ENCODE measurements at regions not wholly inside any gene's neighbourhood (a gene's known extent, or its start where the extent isn't known, plus 50 kb on each side); places are given as distances from the start of the nearest gene placed in this dataset.

DNA sequence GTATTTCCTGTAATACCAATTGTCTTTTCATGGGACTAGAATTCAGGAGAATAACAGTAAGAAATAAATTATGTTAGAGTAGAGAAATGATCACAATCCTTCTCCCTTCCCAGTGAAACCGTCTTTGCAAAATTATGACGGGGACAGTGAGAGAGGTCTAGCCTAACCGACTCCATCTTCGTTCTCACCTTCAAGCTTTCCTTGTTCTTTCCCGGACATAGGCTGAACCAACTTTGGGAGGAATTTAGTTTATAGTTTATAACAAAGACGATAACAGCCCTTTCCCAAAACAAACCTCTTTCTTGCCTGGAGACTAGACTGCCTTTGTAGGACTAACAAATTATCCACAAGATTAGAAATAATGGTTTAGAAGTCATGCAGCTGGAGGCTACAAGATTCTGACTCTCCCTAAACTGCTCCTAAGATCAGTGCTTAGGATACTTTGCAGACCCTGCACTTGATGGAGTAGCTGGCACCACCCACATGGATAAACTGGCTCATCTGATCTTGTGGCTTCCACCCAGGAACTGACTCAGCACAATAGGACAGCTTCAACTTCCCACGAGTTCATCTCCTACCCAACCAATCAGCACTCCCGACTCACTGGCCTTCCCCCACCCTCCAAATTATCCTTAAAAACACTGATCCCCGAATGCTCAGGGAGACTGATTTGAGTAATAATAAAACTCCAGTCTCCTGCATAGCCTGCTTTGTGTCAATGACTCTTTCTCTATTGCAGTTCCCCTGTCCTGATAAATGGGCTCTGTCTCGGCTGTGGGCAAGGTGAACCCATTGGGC, 521.2 kb upstream of the TBX3 start:
- DNase-seq = no peak

DNA sequence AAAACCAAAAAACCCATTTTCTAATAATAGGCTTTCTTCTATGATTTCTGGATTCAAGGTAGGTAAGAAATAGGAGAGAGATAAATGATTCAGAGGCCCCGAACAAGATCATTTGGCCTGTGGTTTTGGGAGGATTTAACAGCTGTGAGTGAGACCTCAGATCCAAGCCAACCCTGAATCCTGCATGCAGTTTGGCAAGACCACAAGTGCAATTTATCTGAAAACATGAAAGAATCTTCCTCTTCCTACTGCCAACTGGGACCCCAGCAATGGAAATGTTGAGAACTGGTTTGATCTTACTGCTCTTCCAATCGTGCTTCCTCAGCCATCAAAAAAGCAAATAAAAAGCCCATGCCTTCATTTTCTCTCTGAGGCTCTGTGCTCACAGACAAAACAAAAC, 519.7 kb upstream of the TBX3 start:
- no peak for DNase-seq

DNA sequence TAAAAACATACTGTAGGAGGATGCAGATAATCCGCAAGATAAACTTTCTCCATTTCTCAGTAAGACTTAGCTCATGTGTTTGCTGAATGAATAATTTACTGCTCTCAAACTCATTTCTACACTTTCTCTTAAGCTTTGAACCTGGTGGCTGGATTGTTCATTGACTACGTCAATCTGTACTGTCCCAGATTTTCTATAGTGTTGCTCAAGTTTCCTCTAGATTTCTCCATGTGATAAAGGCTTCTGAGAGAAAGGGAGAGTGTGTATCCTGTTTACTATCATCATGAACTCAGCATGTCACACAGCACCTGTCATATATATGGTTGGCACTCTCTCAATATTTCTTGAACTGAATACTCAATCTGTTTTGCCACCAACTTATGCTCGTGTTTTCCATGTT, 518.0 kb upstream of the TBX3 start:
- DNase-seq = no peak

DNA sequence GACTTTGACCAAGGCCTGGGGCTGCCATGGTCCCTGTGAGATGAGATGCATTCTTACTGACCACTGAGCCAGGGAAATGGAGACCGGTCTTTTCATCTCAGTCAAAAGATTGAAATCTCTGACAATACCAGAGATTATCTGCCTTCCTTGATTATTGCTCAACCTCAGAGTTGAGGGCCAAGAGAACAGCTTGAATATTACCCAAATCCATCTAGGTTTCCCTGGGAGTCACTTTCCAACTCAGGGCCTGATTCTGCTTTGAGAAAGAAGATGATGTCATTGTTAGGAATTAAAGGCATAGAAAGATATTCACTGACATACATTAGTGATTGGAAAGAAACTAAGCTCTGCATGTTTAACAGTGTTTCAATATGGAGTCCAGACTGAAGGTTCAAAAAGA, 515.9 kb upstream of the TBX3 start:
- no peak for DNase-seq

DNA sequence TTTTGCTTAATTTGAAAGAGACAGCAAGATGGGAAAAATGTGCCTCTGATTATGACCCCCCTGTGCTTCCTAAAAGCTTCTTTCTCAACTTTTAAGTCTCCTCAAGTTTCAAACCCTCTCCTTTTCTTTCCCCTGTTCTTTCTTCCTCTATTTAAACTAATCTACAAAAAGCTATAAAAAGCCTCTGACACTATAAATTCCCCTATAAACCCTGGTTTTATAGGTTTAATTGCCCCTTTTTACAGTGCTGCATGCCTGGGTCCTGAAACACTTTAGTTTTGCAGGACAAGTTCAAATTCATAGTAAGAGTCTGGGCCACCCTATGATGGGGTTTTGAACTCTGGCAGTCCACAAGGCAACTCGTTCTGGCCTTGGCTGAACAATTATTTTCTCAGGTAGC, 510.9 kb upstream of the TBX3 start:
- no peak for DNase-seq

DNA sequence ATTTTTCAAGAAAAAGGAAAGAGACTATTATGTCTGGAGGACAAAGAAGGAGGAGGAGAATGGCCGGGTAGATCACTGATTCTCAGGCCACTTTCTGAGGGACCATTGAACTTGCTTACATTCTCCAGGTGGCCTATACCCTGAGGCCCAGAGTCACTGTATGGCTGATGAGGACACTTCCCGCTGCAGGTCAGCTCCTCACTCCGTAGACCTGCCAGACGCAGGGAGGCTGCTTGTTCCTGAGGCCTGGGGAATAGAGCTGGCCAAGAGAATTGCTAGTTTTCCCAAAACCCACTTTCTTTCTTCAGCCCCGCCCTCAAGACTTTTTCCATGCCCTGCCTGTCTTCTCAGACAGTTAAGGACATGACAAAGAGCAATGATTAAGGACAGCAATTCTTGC, 510.5 kb upstream of the TBX3 start:
- no peak for DNase-seq

DNA sequence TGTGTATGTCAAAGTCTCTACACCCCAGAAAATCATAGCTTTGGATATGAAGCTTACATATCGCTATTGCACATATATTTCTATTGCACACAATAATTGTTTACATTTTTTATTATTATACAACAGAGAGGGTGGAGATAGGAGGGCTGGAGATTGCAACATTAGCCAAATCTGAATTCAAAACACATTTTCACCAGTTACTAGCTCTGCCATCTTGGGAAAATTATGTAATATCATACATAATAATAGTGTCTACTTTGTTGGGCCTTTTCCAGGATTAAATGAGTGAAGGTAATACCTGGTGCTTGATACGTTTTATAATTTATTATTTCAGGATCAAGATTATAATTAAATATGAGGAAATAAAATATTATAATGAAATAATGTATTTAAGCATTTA, 507.4 kb upstream of the TBX3 start:
- no peak for DNase-seq

DNA sequence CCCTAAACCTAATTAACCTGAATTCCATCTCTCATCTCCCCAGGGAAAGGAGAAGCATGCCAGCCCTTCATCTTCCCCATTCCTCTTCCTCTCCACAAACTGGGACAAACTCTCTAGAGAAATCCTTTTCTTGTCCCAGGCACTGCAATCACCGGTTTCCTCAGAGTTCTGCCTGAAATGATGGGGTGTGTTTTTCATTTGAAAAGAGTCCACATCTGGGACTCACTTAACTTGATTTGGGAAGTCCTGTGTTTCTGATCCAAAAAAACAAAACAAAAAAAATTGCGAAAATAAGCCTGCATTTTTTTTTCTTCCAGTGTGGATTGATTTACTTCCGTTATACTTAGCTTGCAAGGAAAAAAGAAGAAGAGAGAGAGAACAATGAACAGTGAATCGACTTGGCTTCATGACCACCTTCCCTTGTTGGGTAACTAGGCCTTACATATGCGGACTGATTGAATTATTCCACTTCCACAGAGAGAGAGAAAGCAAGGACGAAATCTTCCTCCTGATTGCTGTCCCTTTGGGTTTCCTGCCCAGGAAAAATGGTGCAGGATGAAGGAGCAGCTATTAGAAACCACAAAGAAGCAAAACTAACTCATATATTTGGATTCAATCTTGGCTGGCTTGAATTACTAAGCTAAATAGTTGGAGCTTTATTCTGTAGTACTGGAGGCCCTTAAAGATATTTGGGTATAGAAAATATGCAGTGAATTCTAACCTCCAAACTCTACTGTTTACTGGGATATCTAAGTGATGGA, 506.2 kb upstream of the TBX3 start:
- no peak for DNase-seq

DNA sequence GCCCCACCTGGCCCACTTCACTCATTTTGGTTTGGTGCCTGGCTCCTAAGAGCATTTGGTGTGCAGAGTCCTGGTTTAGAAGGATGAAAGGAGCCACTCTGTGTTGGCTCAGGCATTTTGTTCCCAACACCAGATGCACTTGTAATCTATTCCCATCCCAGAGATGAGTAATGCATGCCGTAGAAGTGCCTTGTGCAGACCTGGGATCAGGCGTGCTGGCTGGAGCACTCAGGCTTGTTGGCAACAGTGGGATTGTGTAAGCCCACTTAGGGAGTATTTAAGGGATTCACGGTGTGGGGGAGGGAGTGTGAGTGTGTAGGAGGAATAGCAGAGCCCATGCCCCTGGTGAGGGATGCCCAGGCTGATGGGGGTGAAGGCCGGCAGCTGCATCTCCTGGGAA, 501.5 kb upstream of the TBX3 start:
- no peak for DNase-seq

DNA sequence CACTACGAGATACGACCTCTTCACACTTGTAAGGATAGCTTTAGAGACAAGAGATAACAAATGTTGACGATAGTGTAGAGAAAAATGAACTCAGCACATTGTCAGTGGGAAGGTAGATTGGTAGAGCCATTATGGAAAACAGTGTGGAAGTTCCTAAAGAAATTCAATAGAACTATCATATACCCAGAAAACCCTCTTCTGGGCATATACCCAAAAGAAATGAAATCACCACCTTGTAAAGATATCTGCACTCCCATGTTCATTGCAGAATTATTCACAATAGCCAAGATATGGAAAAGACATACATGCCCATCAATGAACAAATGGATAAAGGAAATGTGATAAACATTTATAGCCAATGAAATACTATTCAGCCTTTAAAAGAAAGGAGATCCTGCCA, 499.8 kb upstream of the TBX3 start:
- no peak for DNase-seq

DNA sequence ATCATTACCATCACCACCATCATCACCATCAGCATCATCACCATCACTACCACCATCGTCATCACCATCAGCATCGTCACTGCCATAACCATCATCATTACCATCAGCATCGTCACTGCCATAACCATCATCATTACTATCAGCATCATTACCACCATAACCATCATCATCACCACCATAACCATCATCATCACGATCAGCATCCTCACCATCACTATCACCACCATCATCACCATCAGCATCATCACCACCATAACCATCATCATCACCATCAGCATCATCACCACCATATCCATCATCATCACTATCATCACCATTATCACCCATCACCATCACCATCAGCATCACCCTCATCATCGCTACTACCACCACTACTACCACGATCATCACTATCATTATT, 493.9 kb upstream of the TBX3 start:
- no peak for DNase-seq

DNA sequence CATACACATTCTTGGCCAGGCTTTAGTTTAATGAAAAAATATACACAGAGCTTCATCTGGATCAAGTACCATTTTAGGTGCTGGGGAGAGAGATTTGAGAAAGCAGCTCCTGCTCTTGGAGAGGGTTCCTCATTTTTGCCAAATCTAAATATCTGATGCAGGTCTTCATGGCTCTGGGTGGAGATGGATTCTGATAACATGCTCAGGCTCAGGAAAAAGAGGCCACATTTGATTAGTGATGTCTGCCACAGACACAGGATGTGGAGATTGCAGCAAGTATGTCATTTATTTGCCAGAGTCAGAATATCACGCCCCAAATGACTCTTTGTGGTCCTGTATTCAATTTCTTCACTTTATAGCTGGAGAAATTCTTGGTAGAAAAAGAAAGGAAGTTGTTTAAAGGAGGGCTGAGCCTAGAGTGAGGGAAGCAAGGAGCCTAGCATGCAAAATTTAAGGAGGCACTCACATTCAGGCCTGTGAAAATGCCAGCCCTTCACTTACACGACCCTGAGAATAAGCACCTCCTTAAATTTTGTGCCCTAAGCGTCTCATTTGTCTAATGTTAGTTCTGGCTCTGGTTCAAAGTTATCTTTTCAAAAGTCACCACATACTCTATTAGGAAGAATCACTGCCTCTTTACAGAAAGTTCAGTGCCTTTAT, 492.9 kb upstream of the TBX3 start:
- DNase-seq = no peak

DNA sequence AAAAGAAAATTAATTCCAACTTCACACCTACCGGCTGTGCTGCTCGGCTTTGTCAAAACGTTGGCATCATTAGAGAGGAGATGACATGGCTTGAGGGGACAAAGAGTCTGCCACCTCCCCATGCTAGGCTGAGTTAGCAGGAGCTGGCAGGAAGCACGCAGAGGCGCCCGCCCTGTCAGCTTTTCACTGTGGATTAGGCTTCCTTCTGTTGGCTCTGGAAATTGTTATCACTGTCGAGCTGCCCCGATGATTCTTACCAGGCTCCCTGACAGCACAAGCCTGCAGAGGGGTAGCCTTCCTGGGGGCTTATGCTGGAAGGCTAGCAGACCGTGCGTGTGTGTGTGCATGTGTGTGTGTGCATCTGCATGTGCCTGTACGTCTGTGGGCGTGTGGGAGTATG, 490.9 kb upstream of the TBX3 start:
- DNase-seq = no peak

DNA sequence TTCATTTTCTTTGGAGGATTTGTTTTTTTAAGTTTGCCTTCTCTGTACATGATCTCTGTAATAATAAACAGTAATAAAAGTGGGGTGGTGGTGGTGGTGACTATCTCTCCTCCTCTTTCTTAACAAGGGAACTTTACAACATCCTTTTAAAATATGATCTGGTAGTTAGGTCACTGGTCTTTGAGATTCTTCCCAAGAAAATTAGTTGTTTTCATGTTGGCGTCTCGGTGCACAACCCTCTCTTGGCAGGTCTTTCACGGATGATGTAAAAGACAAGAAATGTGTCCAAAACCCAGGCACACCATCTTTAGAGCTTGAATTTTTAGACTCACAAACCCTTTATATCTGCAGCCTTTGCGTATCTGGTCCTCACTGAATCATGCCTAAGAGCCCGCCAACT, 488.5 kb upstream of the TBX3 start:
- no peak for DNase-seq

DNA sequence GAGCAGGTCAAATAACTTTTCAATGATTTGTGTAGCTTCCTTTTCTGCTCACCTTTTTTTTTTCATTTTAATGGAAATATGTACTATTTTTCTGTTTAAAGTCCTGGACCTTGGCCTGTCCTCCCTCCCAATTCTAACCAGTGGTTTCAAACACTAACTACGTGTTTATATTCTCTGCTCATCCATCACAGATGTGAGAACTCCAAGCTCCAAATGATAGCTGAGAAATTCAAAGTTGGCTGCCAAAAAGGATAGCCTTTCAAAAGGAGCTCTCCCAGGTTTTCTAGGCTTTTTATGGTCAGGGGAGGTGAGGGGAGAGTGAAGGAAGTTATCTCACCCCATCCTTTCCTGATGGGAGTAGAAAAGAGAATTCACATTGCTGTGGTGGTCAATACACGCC, 486.0 kb upstream of the TBX3 start:
- DNase-seq = no peak

DNA sequence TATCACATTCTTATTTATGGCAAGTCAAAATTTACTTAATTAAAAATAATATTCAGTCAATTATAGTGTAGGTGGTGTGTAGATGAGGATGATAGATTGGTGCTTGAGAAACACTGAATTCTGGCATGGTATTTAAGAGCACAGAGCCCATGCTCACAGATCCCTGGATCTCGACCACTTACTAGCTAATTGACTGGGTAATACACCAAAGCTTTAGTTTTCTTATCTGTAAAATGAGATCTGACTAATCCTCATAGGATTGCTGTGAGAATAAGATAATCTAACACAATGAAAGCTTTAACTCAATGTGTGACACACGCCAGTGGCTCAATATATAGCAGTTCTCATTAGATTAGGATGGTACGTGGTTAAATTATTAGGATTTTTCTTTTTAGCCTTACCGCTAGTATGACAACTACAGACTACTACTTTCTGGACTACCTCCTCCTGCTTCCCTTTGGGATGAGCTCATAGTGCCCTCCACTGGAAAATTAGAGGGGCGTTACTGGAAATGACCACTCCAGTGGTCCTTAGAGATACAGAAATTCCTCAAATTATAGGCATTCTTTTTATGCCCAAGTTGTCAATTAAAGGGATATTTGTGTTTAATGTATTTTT, 482.8 kb upstream of the TBX3 start:
- DNase-seq = no peak

DNA sequence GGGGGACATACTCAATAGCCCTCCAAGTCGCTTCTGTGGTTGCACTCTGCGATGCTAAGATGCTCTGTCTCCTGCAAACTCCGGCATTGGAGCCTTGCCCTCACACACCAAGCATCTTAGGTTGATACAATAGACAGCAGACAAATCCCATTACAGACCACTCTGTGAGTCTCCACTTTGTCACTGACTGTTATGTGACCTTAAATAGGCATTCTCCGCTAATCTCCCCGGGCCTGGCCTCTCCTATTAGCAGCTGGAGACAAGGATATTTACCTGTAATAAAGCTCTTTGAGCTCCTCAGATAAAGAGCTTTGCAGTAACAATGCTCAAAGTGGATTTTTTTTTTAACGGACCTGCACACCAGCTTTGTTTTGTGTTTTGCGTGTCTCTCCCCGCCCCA, 479.7 kb upstream of the TBX3 start:
- DNase-seq = no peak

DNA sequence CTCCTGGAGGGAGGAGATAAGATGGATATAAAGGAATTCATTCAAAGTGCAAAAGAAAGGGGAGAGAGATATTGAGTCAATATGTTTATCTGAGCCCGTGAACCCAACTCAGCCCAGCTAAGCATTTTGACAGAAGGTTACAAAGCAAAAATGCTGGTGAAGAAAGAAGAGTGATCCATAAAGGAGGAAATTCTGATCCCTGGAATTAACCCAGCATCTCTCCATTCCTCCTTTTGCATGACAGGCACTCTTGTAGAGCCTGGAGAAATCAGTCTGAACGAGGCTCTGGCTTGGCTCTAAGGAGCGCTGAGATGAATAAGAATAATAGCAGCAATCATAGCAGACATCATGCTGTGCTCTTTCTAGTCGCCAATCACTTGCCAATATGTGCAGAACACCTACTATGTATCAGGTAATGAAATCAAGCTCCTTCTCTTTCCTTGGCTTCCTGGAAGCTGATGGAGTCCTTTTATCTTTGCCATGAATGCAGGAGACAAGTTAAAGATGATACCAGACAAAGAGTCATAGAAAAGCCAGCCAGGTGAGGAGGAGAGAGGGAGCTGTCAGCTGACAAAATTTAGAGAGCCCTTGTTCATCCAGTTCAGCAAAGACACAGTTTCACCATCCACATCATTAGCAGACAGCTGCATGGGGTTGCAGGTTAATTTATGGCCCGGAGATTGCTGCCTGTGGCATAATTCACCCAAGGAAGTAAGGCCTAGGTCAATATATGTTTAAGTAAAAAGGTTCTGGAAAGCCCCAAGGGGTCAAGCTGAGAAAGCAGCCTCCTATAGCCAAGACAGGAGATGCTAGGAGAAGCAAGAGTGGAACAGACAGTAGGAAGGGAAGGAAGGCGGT, 476.5 kb upstream of the TBX3 start:
- no peak for DNase-seq

DNA sequence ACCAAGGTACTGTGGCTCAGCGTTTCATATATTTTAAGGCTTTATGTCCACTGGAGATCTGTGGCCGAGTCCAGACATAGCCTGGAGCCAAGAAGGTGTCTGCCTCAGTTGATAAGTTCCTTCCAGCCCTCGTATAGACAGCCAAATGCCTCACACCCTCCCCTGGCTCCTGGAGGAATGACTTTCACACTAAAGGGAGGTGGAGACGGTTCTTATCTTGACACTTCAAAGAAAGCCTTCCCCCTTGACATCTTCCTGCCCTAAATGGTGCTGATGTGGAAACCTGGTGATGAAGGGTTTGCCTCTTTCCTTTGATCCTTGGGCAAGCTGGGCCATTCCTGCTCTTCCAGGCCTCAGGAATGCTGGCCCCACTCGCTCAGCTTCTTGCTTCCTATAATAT, 474.8 kb upstream of the TBX3 start:
- DNase-seq = no peak

DNA sequence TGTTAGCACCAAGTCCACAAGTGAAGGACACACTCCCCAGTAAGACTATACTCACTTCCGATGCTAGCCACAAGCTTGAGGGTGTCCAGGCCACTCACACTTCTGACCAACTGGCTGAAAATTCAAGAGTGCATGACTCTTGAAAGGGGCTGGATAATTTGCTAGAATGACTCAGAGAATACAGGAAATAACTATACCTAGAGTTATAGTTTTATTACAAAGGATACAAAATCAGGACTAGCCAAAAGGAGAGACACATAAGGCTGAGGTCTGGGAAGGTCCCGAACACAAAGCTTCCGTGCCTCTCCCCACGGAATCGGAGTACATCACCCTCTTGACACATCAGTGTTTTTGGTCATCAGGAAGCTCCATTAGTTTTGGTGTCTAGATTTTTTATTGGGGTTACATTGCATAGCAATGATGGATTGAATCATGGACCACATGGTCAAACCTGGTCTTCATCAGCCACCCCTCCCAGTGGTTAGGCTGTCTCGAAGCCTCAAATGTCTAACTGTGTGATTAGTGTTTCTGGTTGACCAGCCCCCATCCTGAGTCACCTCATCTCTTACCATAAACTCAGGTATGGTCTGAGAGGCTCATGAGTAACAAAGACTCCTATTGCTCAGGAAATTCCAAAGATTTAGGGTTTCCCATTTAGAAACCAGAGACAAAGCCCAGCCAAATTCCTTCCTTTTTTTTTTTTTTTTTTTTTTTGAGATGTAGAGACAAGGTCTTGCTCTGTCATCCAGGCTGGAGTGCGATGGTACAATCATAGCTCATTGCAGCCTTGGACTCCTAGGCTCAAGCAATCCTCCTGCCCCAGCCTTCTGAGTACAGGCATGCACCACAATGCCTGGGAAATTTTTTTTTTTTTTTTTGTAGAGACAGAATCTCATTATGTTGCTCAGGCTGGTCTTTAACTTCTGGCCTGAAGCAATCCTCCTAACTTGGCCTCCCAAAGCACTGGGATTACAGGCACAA, 472.0 kb upstream of the TBX3 start:
- no peak for DNase-seq

DNA sequence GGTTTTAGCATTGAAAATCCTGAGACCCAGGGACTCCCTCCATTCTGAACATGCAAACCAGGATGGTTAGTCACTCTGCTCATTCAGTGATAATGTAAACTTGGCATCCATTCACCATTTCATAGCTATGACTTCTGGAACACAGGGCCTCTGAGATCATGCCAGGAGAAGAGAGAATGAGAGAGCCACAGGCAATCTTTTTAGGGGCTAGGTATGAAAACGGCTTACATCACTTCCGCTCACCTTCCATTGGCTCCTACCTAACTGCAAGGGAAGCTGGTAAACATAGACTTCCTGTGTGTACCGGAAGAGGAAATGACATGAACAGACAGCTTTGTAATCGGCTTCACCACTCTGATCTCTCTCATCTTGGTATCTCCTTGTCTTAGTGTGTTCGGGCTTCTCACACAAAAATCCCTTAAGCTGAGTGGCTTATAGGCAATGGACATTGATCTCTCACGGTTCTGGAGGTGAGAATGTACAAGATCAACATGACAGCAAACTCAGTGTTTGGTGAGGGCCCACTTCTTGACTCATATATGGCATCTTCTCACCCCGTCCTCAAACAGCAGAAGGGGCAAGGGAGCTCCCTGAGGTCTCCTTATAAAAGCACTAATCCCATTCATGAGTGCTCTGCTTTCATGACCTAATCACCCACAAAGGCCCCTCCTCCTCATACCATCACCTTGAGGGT, 465.9 kb upstream of the TBX3 start:
- DNase-seq = no peak

Data from CD4-positive, alpha-beta T cell treated with Interleukin-15 for 1 hour (primary cell).